NCI-H128 (cell line): ENCODE measurements at regions not wholly inside any gene's neighbourhood (a gene's known extent, or its start where the extent isn't known, plus 50 kb on each side); places are given as distances from the start of the nearest gene placed in this dataset.

ENCODE experiments used
- DNase-seq: peaks from one replicate; lab custom pipeline; 2025; ENCODE audit not compliant: unreplicated experiment; lab: John Stamatoyannopoulos, UW

- DNase-seq = no peak
Observed at GRCh38 chr19:28494461-28494860, 718.5 kb downstream of the UQCRFS1 start.

- DNase-seq = no peak
Observed at GRCh38 chr19:28493884-28494283, 719.1 kb downstream of the UQCRFS1 start.

DNA sequence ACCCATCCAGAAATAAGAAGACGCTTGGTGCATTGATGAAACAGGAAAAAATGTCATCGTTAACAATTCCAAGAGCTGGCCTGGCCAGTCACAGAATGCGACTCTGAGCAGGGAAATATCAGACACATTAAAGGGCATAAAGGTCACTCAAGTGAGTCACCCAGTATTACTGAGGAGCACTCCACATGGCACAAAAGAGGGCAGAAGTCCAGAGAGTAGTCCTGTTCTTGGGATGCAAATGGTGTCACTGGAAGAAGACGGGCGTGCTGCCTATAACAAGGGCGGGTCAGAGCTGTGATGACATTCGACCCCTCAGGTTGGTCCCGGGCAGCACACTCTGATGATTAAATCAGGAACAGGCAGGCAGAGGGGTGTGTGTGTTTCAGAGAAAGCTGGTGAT, 720.3 kb downstream of the UQCRFS1 start:
- DNase-seq = no peak

GRCh38 chr19:28492201-28492600, 720.8 kb downstream of the UQCRFS1 start:
- no peak for DNase-seq

GRCh38 chr19:28489776-28490175, 723.2 kb downstream of the UQCRFS1 start:
- no peak for DNase-seq

DNA sequence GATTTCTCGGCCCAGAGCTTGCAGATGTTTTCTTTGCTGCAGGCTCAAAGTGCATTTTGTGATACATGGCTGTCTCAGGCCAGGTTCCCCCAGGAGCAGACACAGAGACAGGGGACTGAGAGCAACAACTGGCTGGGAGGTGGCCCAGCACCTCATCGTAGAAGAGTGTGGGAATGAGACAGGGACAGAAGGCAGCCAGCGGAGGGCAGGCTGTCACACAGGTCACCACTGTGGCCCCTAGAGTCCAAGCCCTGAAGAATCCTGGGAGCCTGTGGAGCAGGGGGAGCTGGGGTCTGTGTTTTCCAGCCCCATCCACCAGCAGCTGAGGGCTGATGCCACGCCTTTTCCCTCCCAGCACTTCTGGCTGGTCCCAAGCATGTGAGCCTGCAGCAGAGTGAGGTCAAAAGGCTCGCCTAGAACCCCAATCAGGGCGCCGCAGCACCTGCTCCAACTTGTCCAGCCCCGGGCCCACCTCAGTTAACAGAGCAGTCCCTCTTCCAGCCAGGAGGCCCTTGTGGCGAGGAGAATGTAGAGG, 723.8 kb downstream of the UQCRFS1 start:
- no peak for DNase-seq

DNA sequence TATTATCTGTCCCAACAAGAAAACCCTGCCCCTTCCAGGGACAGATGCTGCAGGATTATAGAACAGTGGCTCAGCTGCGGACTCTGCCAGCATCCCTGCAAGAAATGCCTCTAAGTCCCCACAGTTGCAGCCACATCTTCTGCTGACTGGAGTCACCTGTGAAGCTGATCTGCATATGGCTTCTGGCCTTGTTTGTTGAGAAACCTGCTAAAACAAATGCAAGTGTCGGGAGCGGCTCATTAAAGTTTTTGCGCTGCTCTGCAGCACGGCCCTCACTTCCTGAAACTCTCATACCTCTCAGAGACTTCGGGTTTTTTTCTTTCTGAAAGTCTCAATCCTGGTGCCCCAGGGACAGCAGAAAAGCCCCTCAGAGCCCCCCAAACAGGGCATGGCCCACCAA, 725.0 kb downstream of the UQCRFS1 start:
- no peak for DNase-seq

DNA sequence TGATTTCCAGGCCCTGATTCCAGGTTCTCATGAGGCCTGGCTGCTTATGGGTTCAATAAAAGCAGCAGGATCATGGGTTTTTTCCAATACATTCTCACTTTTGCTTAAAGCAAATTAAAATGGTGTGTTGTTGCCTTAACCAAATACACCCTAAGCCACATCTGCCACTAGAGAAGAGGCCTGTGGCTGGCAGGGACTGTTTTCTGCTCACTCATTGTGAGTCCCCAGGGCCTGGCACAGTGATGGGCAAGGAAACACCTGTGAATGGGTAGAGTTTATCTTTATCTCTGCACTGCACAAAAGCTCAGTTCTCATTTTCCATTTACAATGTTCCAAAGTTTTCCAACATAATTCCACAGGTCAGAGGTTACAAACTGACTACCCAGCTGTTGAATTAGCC, 726.0 kb downstream of the UQCRFS1 start:
- DNase-seq = no peak

GRCh38 chr19:28486473-28486872, 726.5 kb downstream of the UQCRFS1 start:
- no peak for DNase-seq

- DNase-seq = no peak
Observed at GRCh38 chr19:28485292-28485691, 727.7 kb downstream of the UQCRFS1 start.

- DNase-seq = no peak
Observed at GRCh38 chr19:28483197-28483596, 729.8 kb downstream of the UQCRFS1 start.

- DNase-seq = no peak
Observed at GRCh38 chr19:28482221-28482620, 730.7 kb downstream of the UQCRFS1 start.

DNA sequence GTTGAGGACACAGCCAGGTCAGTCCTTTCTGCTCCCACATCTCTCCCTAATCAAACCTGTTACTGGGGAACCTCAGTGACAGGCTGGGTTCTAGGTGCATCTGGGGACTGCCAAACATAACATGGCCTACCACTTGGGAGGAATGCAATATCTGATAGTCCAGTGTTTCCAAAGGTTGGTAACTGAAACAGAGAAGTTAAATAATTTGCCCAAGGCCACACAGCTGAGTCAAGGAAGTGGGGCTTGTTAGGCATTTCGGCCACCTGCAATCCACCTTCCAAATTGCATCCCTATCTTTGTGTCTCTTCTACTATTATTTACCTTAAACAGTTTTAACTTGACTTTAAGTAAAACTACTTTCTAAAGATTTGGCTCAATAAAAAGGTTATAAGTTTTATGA, 731.3 kb downstream of the UQCRFS1 start:
- DNase-seq = no peak

- DNase-seq = no peak
Observed at GRCh38 chr19:28475525-28475924, 737.4 kb downstream of the UQCRFS1 start.

GRCh38 chr19:28472843-28473242, 740.1 kb downstream of the UQCRFS1 start:
- DNase-seq = no peak

GRCh38 chr19:28471731-28472510, 741.0 kb downstream of the UQCRFS1 start:
- no peak for DNase-seq

- no peak for DNase-seq
Observed at GRCh38 chr19:28469544-28469943, 743.4 kb downstream of the UQCRFS1 start.

DNA sequence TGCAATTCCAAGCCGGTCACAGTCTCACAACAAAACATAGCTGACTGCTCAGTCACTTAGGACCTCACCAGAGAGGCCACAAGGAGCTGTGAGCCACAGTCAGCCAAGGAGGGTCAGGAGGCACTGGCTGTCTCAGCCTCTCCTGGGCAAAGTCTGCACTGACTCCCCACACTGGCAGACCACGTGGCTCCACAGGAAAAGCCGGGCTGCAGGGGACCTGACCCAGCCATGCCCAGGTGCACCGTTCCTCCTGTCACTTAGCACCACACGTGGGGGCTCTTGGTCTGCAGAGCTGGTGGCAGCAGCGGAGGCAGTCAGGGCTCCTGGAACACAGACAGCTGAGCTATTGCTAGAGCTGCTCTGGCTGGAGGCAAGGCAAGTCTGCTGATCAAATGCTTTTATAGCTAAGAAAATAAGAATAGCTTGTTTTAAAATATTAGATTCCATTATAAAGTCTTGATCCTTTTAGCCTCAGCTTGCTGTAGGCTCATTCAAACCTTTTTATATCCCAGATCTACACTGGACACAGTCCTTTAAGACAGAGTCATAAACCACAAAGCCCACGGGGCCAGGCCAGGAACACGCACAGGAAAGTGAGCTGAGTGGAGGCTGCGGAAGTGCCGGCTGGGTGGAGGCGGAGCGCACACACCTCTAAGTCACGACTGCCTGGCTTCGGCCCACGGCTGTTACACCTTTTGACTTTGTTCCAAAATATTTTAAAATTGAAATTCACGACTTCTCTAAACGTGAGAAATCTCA, 744.1 kb downstream of the UQCRFS1 start:
- no peak for DNase-seq

- DNase-seq = no peak
Observed at GRCh38 chr19:28466107-28467045, 746.6 kb downstream of the UQCRFS1 start.

DNA sequence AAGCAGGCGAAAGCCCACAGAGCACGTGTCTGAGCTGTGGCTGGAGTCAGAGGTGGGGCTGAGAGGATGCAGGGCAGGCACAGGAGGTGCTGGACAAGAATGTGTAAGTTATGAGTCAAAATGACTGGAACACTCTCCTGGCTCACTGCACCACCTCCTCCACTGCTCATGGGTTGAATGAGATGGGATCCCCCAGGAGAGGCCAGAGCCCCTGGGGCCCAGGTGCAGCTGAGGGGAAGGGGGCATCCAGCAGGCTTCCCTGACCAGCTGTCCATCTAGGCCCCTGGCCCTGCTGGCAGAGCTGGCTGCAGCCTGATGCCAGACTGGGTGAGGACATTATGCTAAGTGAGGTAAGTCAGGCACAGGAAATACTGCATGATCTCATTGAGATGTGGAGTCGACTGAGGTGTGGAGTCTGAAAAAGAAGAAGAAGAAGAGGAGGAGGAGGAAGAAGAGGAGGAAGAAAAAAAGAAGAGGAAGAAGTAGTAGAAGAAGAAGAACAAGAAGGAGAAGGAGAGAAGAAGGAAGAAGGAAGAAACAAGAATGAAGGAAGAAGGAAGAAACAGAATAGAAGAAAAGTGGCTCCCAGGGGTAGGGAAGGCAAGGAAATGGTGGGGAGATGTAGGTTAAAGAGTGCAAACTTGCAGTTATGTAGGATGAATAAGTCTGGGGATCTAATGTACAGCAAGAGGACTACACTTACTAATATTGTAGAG, 747.4 kb downstream of the UQCRFS1 start:
- no peak for DNase-seq
